ENCODE measurements at regions not wholly inside any gene's neighbourhood (a gene's known extent, or its start where the extent isn't known, plus 50 kb on each side); places are given as distances from the start of the nearest gene placed in this dataset.

DNA sequence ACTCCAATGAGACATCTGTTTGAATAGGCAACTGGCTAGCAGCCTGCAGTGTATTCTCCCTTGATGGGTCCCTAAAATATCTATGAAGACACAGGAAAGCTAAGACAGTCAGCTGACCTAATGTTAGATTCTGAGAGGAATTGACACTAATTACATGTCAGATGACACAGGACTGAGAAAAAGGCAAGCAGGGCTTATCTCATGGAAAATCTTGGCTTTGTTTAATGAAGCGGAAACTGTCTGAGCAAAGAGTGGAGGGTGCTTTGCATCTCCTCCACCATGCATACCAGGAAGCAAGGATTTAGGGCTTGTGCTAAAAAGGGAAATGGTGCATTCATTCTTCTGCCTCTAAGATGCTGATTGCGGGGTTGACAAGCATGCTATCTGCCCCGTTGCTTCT, 135.5 kb upstream of the GLI3 start:
- no peak for DNase-seq (ENCODE audit: low read depth)

DNA sequence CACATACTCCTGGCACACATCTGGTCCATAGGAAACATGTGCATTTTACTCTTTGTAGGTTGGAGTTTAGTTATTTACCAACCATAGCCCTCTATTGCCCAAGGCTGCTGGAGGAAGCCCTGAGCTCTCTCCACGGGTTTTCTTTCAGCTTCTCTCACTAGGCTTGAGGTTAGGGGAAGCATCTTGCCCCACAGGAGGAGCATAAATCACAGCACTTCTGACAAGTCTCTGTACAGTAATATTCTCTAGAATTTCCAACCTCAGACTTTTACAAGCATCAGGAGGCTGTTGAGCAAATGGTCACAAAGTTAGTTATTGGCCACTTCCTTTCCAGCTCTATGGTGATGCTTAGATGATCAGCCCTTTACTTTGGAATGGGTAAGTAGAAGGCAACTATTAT, 122.9 kb upstream of the GLI3 start:
- no peak for DNase-seq (ENCODE audit: low read depth)

DNA sequence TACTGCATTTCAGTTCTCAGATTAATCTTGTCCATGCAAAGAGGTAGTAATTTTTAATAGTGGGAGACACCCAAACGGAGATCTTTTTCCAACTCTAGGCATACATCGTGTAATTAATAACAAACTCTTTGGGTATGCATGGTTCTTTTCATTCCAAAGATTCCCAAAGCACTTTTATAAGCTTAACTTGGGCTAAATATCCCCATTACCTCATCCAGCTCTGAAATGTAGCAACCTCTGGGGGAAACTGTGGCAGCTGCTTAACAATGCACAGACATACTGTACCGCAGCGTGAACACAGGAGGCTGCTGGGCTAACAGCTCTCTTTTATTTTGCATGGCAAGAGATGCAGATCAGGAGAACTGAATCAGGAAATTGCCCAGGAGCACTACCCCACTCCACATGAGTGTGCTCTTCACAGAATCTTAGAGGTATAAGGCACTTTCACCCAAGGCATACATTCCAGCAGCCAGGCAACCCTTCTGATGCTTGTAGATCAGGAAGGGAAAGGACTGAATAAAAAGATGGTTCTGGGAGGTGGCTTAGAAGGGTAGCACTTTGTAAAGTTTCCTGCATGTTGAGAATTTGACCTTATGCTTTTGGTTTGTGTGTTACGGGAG, 114.4 kb upstream of the GLI3 start:
- no peak for DNase-seq (ENCODE audit: low read depth)

DNA sequence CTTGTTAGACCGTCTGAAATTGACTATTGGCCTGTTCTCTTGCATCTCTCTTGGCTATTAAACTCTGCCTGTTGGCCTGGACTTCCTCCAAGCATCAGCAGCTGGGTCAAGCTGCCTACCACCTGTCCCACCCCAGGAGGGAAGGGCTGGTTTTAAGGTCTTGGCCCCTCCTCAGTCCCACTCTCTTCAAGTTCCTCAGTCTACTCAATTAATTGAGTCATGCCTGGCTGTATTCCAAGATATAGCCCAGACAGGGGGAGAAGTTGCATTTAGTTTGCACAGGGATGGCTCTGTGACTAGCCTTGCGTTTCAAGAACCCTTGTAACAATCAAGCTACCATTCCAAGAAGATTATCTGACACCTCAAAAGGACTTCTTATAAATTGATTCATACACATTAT, 113.8 kb upstream of the GLI3 start:
- DNase-seq (ENCODE audit: low read depth): no peak

DNA sequence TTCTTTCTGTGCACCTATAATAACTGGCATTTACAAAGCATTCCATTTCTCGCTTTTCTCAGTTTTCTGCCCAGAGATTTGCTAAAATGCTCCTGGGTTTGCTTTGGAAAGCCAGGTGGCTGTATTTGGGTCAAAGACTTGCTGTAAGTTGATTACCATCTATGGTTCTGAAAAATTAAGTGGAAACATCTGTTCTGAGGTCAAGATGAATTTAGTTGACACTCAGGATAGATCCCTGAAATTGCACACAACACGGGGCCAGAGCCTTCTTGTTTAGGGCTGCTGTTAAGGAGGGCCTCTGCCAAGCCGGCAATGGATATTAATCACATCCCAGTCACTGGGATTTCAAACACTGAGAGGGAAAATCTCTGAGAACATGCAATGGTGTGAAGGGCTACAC, 111.6 kb upstream of the GLI3 start:
- DNase-seq (ENCODE audit: low read depth): no peak

DNA sequence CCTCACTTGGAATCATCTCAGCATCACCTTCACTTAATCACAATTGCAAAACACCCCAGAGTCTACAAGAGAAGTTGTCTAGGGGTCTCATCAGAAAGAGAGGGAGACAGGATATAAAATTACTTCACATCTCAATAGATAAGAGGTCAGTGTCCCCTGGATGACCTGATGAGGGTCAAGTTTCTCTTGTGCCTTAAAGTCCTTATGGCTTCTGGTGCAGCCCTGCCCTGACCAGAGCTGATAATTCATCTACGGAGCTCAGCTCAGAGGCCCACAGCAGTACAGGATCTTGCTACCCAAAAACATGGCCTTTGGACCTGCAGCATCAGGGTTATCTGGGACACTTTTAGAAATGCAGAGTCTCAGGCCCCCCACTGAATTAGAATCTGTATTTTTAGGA, 111.1 kb upstream of the GLI3 start:
- DNase-seq (ENCODE audit: low read depth): no peak

DNA sequence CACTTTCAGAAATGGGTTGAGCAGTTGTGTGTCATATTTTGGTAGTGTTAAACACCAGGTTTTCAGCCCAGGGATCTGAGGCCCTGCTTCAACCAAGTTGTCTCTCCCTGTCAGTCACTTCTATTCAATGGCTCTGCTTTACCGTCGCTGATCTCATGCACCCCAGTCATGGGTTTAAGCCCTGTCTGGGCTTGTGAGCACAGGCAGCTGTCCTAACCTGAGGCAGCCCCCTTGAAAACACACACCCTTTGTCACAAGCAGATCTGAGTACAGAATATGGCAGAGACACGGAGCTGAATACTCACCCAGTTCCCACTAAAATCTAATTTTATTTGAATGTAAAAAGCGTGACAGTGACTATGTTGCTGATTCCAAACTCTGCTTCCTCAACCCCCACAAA, 110.6 kb upstream of the GLI3 start:
- DNase-seq (ENCODE audit: low read depth): no peak

DNA sequence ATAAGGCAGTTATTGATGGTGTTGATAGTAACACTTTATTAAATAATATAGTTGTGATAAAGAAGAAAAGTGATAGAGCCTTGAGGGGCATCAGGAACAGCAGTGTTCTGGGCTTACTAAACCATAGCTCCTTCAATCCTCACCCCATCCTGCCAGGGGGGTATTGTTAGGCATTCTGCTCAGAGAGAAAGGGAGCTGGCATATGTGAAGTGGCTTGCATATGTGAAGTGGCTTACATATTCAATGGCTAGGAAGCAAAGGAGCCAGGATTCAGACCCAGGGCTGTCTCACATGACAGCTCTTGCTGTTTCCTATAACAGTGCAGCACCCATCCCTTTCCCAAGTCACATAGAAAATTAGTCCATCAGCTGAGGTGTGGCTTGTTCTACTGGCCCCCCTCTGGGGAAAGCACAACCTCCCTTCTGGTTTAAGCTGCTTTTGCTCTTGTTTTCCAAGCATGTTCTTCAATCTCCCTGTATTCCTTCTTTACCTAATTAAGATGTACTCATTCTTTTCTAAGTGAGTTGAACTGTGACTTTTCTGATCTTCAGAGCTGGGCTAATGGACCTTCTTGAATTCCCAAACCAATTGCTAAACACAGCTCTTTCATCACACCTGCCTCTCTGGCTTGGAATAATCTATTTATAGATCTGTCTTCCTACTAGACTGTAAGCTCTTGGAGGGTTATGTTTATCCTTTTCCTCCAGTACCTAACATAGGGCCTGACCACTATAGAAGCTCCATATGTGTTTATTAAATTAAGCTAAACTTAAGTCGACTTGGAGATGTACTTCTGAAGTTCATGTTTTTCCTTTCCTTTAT, 108.7 kb upstream of the GLI3 start:
- no peak for DNase-seq (ENCODE audit: low read depth)

DNA sequence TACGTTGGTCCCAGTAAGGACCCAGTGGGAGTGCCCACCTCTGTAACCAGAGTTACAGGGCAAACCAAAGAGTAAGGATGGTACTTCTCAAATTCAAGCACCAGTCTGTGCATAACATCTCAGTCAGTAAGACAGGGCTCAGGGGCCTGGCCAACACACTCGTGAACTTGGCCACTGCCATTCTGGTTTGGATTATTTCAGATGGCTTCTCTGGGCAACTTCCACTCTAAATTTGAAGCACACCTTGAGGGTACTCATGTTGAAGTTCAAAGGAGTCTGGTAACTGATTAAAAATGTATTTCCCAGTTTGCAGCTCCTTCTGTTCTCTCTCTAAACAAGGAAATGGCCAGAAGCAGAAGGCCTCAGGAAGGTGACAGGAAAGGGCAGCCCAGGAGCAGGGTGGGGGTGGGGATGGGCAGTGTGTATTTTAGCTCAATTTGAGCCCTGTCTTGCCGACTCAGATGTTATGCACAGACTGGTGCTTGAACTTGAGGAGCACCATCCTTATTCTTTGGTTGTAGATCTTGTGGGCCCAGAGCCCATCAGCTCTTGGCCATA, 107.3 kb upstream of the GLI3 start:
- DNase-seq (ENCODE audit: low read depth): no peak

DNA sequence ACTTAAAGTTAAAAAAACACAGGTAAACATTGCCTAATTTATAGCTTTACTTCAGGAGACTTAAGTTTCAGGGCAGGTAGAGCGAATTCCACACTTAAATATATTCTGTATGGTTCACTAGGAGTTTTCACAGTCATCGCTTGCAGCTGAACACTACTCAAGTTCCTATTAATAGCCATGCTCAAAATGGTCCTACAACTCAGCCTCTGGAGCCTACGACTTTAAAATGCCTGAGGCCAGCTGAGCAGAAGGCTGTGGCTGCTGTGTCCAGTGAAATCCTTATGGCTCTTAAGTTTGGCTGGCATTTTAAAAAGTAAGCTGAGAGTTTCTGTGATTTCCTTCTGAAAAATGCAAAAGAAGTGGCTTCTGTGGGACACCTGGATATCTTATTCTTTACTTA, 105.4 kb upstream of the GLI3 start:
- no peak for DNase-seq (ENCODE audit: low read depth)

DNA sequence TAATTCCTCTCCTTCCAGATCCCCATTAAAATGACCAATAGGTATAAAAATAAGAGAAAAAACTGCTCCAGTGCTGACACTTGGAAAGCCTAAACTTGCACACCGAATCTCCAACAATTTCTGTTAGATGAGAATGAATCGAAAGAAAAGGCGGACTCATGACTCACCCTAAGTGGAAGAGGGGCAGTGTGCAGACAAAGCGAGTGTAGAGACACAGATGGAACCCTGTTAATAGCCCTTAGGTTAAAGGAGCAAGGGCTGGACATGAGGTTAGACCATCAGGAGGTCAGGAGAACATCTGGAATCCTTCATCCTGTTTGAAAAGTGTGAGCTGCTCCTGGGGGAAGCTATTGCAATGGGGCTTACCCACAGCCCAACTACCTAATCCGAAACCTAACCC, 103.4 kb upstream of the GLI3 start:
- no peak for DNase-seq (ENCODE audit: low read depth)

DNA sequence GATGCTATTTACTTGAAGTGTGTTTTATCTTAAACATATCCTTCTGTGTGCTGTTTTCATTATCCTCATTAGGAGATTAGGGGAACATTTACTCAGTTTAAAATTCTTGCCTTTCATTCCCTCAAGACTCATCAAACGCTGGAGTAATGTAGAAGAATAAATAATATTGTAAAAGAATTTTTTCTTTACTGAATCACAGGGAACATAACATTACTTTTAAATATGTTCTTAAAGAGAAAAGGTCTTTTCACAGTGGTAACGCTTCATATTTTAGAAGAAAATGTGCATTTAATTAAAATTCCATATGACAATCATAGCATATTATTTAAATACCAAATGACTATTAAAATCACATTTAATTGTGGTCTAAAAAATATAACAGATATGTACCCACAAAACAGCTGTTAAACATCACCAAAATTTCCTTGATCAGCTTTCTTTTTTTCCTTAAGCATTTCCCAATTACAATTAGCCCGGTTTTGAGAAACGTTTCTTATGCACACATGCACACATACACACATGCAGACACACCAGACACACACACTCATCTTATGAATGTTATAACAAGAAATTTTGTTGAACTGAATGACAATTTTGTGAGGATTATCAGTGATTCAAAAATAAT, 102.0 kb upstream of the GLI3 start:
- no peak for DNase-seq (ENCODE audit: low read depth)

DNA sequence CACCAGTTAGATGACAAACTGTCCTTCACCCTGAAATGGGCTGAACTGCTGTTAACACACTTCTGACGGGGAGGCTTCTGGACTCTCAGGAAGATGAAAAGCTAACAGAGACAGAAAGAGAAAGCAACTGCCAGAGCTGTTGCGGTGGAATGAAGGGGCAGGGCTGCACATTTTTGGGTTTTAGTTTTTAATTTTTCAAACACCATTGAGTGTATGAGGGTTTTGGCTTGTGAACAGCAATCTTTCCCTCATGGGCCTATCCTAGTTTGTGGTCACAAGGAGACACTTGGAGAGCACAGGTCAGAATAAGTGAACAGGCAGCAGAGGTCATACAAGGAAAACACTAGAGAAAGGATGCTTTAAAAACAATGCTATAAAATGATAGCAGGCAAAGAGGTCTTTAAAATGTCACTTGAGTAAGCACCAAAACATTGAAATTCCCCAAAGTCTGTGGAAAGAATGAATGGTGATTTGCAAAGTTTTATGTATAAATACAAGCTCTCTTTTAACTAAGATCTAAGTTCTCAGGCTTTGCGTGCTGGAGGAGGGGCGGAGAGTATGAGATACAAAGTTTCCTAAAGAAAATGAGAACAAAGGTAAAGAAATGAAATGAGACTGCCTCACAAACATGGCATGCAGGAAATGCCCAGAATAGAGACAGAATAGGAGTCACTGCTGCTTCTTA, 101.4 kb upstream of the GLI3 start:
- DNase-seq (ENCODE audit: low read depth): no peak

DNA sequence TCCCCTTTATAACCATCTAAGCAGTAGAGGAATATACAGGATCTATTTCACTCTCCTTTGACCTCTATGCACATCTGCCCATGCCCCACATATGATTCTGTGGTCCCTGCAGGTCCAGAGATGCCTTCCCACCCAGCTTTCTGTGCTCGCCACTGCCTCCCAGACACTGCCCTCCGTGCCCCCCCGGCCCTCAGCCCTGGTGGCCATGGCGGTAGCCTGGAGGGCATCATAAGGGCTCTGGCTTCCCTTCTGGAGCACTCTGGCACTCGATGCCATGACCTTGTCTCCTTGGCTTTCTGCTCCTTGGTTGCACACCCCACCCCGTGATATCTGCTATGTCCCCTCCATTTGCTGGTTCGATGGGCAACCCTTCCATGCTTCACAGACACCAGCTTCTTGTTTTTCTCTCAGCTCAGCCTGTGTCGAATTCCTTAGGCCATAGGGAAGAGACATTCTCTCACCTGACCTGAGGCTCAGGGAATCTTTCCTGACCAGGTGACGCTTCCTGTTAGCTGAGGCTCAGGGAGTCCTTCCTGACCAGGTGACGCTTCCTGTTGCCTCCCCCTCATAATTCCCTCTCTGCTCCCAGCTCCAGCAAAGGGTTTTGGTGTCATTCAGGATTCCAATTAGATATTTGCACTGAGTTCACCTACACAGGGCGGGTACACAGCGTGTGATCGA, 100.4 kb upstream of the GLI3 start:
- no peak for DNase-seq (ENCODE audit: low read depth)

DNA sequence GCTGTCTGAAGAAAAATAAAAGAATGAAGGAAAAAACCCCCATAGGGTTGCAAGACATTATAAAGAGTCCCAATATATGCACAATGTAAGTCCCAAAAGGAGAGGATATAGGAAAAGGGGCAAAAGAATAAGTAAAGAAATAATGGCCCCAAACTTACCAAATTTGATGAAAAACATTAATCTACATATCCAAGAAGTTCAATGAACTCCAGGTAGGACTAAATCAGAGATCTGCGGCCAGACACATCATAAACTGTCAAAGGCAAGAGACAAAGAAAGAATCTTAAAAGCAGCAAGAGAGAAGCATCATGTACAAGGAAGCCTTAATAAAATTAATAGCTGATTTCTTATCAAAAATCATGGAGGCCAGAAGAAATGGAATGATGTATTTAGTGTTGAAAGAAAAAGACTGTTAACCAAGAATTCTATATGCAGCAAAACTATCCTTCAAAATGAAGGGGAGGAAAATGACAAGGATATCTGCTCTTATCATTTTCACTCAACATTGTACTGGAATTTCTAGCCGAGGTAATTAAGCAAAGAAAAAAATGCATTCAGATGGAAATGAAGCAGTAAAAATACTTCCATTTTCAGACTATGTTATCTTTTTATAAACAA, 95.7 kb upstream of the GLI3 start:
- no peak for DNase-seq (ENCODE audit: low read depth)

DNA sequence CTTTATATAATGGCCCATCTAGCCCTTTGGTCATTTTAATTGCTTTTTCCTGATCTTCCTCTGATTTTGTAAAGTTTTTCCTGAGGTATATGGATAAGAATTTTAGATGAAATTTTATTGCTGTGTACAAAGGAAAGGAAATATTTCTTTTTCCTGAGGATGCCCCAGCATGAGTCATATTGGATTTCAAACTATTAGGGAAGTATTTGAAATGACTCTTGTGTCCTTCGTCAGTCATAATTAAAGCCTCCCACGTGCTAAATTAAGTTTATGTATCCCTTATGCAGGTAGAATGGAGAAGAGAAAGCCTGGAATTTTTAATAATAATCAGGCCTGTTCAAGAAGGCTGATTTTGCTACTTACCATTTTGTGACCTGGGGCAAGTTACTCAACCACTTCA, 82.6 kb upstream of the GLI3 start:
- DNase-seq (ENCODE audit: low read depth): no peak

DNA sequence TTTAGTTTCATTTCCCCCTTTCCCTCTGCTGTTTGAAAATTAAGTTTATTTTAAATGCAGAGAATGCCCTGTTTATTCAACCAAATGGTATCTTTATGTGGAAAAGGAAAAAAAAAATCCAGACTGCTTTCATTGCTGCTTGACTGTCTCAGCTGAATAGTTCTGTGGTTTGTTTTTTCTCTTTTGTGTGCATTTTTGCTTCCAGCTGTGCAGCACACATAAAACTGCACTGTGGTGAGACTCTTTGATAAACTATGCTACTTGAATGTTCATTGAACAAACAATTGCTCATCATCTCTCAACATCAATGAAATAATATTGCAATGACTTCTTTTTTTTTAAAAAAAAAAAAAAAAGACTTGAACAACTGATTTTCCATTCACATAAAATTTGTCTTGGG, 78.6 kb upstream of the GLI3 start:
- peak; percentile 61 for DNase-seq (ENCODE audit: low read depth)

DNA sequence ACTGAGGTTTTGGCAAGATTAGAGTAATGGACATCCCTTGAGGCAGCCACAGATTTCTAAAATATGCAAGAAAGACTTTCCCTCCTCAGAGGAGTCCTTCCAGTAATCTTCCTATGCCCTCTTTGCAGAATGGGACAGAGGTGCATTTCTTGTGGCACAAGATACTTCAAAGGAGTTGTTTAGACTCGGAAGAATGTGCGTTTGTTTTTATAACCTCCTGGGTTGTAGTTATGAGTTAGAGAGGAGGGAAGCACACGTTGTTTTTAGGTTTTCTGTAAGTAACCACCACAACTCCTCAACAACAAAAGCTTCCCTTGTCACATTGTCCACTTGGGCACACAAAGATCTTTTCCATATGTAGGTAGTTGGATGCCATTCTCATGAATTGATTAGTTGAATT, 78.1 kb upstream of the GLI3 start:
- no peak for DNase-seq (ENCODE audit: low read depth)

DNA sequence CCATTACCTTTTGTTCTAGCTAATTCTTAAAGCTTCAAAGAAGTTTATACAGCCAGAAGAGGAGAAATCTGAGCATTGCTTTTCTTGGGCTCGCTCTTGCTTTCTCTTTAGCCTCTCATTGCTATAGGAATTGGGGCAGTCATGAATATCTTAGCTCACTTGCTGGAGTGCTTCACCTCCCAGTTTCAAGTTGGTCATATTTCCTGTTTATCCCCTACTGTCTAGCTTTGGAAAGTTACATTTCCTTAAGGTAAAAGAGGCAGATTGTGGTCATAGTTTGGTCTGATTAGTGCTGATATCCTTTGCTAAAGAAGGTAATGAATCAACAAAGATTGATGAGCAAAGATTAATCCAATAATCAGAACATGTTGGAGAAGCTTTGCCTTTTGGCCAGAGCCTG, 77.7 kb upstream of the GLI3 start:
- DNase-seq (ENCODE audit: low read depth): no peak

DNA sequence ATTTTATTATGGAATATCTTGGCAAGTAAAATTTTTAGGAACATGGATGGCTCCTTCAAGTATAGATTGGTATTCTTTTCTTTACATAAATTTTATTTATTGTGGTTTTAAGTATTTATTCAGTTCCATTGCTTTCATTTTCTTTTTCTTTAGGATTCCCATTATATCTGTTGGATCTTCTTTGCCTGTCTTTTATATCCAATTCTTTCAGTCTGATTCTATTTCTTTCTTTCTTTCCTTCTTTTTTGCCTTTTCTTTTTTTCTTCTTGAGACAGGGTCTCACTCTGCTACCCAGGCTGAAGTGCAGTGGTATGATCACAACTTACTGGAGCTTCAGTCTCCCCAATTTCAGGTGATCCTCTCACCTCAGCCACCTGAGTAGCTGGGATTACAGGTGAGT, 74.2 kb upstream of the GLI3 start:
- no peak for DNase-seq (ENCODE audit: low read depth)

DNA sequence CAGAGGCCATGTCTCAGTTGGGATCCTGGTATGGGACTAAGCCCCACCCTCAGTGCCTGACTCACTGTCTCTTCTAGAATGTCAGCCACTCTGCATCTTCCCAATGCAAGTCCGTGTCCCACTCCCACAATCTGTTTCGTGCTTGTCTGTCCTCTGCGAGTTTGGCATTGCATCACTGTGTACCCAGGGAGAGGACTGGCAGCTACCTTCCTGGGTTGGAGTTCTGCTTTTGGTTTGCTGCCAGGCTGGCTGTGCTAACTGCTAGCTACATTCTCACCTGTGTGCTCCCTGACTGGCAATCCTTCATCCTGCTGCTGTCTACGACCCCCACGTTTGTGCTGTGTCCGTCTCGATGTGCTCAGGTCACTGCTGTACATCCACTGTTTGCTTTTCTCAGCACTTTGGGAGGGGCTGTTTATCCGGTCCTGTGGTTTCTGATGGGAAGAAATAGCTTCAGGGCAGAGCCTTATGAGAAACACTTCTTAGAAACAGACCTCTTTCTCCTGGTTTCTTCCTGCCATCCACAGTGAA, 56.0 kb upstream of the GLI3 start:
- DNase-seq (ENCODE audit: low read depth): no peak

Measured in non-pigmented ciliary epithelial cell (primary cell).